ENCODE measurements at regions not wholly inside any gene's neighbourhood (a gene's known extent, or its start where the extent isn't known, plus 50 kb on each side); places are given as distances from the start of the nearest gene placed in this dataset.

GRCh38 chr20:12037521-12037920 is 119.8 kb downstream of the BTBD3 start:
- H3K9me3 Mint-ChIP-seq = no peaks in the 10 kb centered on the region
- H3K27ac Mint-ChIP-seq = no peak overlapping the region
- H3K4me1 Mint-ChIP-seq (ENCODE audit: low read depth) = no peaks in the 10 kb centered on the region
- DNase-seq (ENCODE audit: low spot score) = no peak
- H3K4me3 Mint-ChIP-seq (ENCODE audit: low read depth) = no peak overlapping the region
- intact Hi-C loops (cut with micrococcal nuclease) = no loop called here
- H3K36me3 Mint-ChIP-seq (ENCODE audit: low read depth) = no peaks in the 10 kb centered on the region
- no peaks in the 10 kb centered on the region for H3K27me3 Mint-ChIP-seq (ENCODE audit: low read depth)

GRCh38 chr20:12040261-12040660 is 122.6 kb downstream of the BTBD3 start:
- no peak overlapping the region for H3K27ac Mint-ChIP-seq
- no peak overlapping the region for H3K4me3 Mint-ChIP-seq (ENCODE audit: low read depth)
- H3K9me3 Mint-ChIP-seq = no peaks in the 10 kb centered on the region

GRCh38 chr20:12044969-12045368 is 127.3 kb downstream of the BTBD3 start:
- DNase-seq (ENCODE audit: low spot score) = no peak
- H3K36me3 Mint-ChIP-seq (ENCODE audit: low read depth) = no peaks in the 10 kb centered on the region
- intact Hi-C loops (cut with micrococcal nuclease) = no loop called here
- no peak overlapping the region for H3K27ac Mint-ChIP-seq
- no peaks in the 10 kb centered on the region for H3K4me1 Mint-ChIP-seq (ENCODE audit: low read depth)
- no peaks in the 10 kb centered on the region for H3K27me3 Mint-ChIP-seq (ENCODE audit: low read depth)
- H3K9me3 Mint-ChIP-seq = no peaks in the 10 kb centered on the region
- H3K4me3 Mint-ChIP-seq (ENCODE audit: low read depth) = no peak overlapping the region

More at GRCh38 chr20:12040261-12040660, 122.6 kb downstream of the BTBD3 start:
- no peak for DNase-seq (ENCODE audit: low spot score)
- Mint-ChIP-seq H3K4me1 (ENCODE audit: low read depth) (no peaks in the 10 kb centered on the region), H3K36me3 (ENCODE audit: low read depth) (no peaks in the 10 kb centered on the region), H3K27me3 (ENCODE audit: low read depth) (no peaks in the 10 kb centered on the region)
- intact Hi-C loops (cut with micrococcal nuclease) = no loop called here

- DNase-seq (ENCODE audit: low spot score) = no peak
- Mint-ChIP-seq H3K36me3 (ENCODE audit: low read depth) (no peaks in the 10 kb centered on the region), H3K27me3 (ENCODE audit: low read depth) (no peaks in the 10 kb centered on the region), H3K9me3 (peaks cover 4% of the 10 kb centered on the region), H3K4me1 (ENCODE audit: low read depth) (no peaks in the 10 kb centered on the region), H3K4me3 (ENCODE audit: low read depth) (no peak overlapping the region), H3K27ac (no peak overlapping the region)
- intact Hi-C loops (cut with micrococcal nuclease) = no loop called here
These were observed 130.2 kb downstream of the BTBD3 start for GRCh38 chr20:12047838-12048432.

- peaks cover 4% of the 10 kb centered on the region for H3K9me3 Mint-ChIP-seq
- H3K4me3 Mint-ChIP-seq (ENCODE audit: low read depth) = no peak overlapping the region
- intact Hi-C loops (cut with micrococcal nuclease) = no loop called here
- peaks cover 2% of the 10 kb centered on the region for H3K4me1 Mint-ChIP-seq (ENCODE audit: low read depth)
- no peaks in the 10 kb centered on the region for H3K27me3 Mint-ChIP-seq (ENCODE audit: low read depth)
- no peak overlapping the region for H3K27ac Mint-ChIP-seq
- no peaks in the 10 kb centered on the region for H3K36me3 Mint-ChIP-seq (ENCODE audit: low read depth)
- no peak for DNase-seq (ENCODE audit: low spot score)
These were observed 131.4 kb downstream of the BTBD3 start for GRCh38 chr20:12049125-12049524.

GRCh38 chr20:12051206-12052163 is 133.8 kb downstream of the BTBD3 start:
- intact Hi-C loops (cut with micrococcal nuclease) = no loop called here

GRCh38 chr20:12053353-12053752 is 135.7 kb downstream of the BTBD3 start:
- peaks cover 4% of the 10 kb centered on the region for H3K9me3 Mint-ChIP-seq
- intact Hi-C loops (cut with micrococcal nuclease) = no loop called here
- no peak overlapping the region for H3K27ac Mint-ChIP-seq
- no peaks in the 10 kb centered on the region for H3K36me3 Mint-ChIP-seq (ENCODE audit: low read depth)
- no peaks in the 10 kb centered on the region for H3K27me3 Mint-ChIP-seq (ENCODE audit: low read depth)
- H3K4me3 Mint-ChIP-seq (ENCODE audit: low read depth) = no peak overlapping the region
- no peak for DNase-seq (ENCODE audit: low spot score)
- H3K4me1 Mint-ChIP-seq (ENCODE audit: low read depth) = peaks cover 2% of the 10 kb centered on the region

More at GRCh38 chr20:12051206-12052163, 133.8 kb downstream of the BTBD3 start:
- H3K27me3 Mint-ChIP-seq (ENCODE audit: low read depth) = no peaks in the 10 kb centered on the region
- peaks cover 4% of the 10 kb centered on the region for H3K9me3 Mint-ChIP-seq
- H3K4me3 Mint-ChIP-seq (ENCODE audit: low read depth) = no peak overlapping the region
- H3K27ac Mint-ChIP-seq = no peak overlapping the region
- no peaks in the 10 kb centered on the region for H3K36me3 Mint-ChIP-seq (ENCODE audit: low read depth)
- H3K4me1 Mint-ChIP-seq (ENCODE audit: low read depth) = peaks cover 2% of the 10 kb centered on the region
- DNase-seq (ENCODE audit: low spot score) = no peak

GRCh38 chr20:12054556-12054955 is 136.9 kb downstream of the BTBD3 start:
- H3K36me3 Mint-ChIP-seq (ENCODE audit: low read depth) = no peaks in the 10 kb centered on the region
- no peak overlapping the region for H3K4me3 Mint-ChIP-seq (ENCODE audit: low read depth)
- H3K27me3 Mint-ChIP-seq (ENCODE audit: low read depth) = no peaks in the 10 kb centered on the region
- H3K9me3 Mint-ChIP-seq = peaks cover 4% of the 10 kb centered on the region
- no peak for DNase-seq (ENCODE audit: low spot score)
- intact Hi-C loops (cut with micrococcal nuclease) = no loop called here
- peaks cover 2% of the 10 kb centered on the region for H3K4me1 Mint-ChIP-seq (ENCODE audit: low read depth)
- no peak overlapping the region for H3K27ac Mint-ChIP-seq

GRCh38 chr20:12055161-12055560 is 137.5 kb downstream of the BTBD3 start:
- Mint-ChIP-seq H3K4me1 (ENCODE audit: low read depth) (peaks cover 2% of the 10 kb centered on the region), H3K9me3 (peaks cover 4% of the 10 kb centered on the region), H3K27me3 (ENCODE audit: low read depth) (no peaks in the 10 kb centered on the region), H3K4me3 (ENCODE audit: low read depth) (no peak overlapping the region), H3K36me3 (ENCODE audit: low read depth) (no peaks in the 10 kb centered on the region), H3K27ac (no peak overlapping the region)
- intact Hi-C loops (cut with micrococcal nuclease) = no loop called here
- no peak for DNase-seq (ENCODE audit: low spot score)

- H3K36me3 Mint-ChIP-seq (ENCODE audit: low read depth) = no peaks in the 10 kb centered on the region
- intact Hi-C loops (cut with micrococcal nuclease) = no loop called here
These were observed 139.1 kb downstream of the BTBD3 start for GRCh38 chr20:12056839-12057238.

GRCh38 chr20:12057778-12058177 is 140.1 kb downstream of the BTBD3 start:
- intact Hi-C loops (cut with micrococcal nuclease) = no loop called here
- Mint-ChIP-seq H3K9me3 (peaks cover 6% of the 10 kb centered on the region), H3K4me3 (ENCODE audit: low read depth) (no peak overlapping the region)

More at GRCh38 chr20:12056839-12057238, 139.1 kb downstream of the BTBD3 start:
- no peak overlapping the region for H3K27ac Mint-ChIP-seq
- peaks cover 6% of the 10 kb centered on the region for H3K9me3 Mint-ChIP-seq
- H3K4me1 Mint-ChIP-seq (ENCODE audit: low read depth) = peaks cover 2% of the 10 kb centered on the region
- DNase-seq (ENCODE audit: low spot score) = no peak
- H3K4me3 Mint-ChIP-seq (ENCODE audit: low read depth) = no peak overlapping the region
- no peaks in the 10 kb centered on the region for H3K27me3 Mint-ChIP-seq (ENCODE audit: low read depth)

GRCh38 chr20:12058216-12058615 is 140.5 kb downstream of the BTBD3 start:
- Mint-ChIP-seq H3K36me3 (ENCODE audit: low read depth) (no peaks in the 10 kb centered on the region), H3K27me3 (ENCODE audit: low read depth) (no peaks in the 10 kb centered on the region), H3K4me1 (ENCODE audit: low read depth) (peaks cover 2% of the 10 kb centered on the region), H3K27ac (no peak overlapping the region), H3K9me3 (peaks cover 6% of the 10 kb centered on the region), H3K4me3 (ENCODE audit: low read depth) (no peak overlapping the region)
- intact Hi-C loops (cut with micrococcal nuclease) = no loop called here
- DNase-seq (ENCODE audit: low spot score) = no peak

More at GRCh38 chr20:12057778-12058177, 140.1 kb downstream of the BTBD3 start:
- Mint-ChIP-seq H3K4me1 (ENCODE audit: low read depth) (peaks cover 2% of the 10 kb centered on the region), H3K27ac (no peak overlapping the region), H3K36me3 (ENCODE audit: low read depth) (no peaks in the 10 kb centered on the region), H3K27me3 (ENCODE audit: low read depth) (no peaks in the 10 kb centered on the region)
- no peak for DNase-seq (ENCODE audit: low spot score)

- H3K9me3 Mint-ChIP-seq = peaks cover 6% of the 10 kb centered on the region
- H3K36me3 Mint-ChIP-seq (ENCODE audit: low read depth) = no peaks in the 10 kb centered on the region
- H3K4me1 Mint-ChIP-seq (ENCODE audit: low read depth) = no peaks in the 10 kb centered on the region
- no peaks in the 10 kb centered on the region for H3K27me3 Mint-ChIP-seq (ENCODE audit: low read depth)
- intact Hi-C loops (cut with micrococcal nuclease) = no loop called here
- H3K27ac Mint-ChIP-seq = no peak overlapping the region
- H3K4me3 Mint-ChIP-seq (ENCODE audit: low read depth) = no peak overlapping the region
- no peak for DNase-seq (ENCODE audit: low spot score)
These were observed 143.8 kb downstream of the BTBD3 start for GRCh38 chr20:12061466-12061865.
